CD4-positive, alpha-beta T cell treated with Interleukin-15 for 4 hours (primary cell): ENCODE measurements at regions not wholly inside any gene's neighbourhood (a gene's known extent, or its start where the extent isn't known, plus 50 kb on each side); places are given as distances from the start of the nearest gene placed in this dataset.

Experiments used
- DNase-seq: peaks from one replicate; pipeline ENCODE4 v3.0.0-alpha.2; 2020; ENCODE audit warnings: low spot score

DNA sequence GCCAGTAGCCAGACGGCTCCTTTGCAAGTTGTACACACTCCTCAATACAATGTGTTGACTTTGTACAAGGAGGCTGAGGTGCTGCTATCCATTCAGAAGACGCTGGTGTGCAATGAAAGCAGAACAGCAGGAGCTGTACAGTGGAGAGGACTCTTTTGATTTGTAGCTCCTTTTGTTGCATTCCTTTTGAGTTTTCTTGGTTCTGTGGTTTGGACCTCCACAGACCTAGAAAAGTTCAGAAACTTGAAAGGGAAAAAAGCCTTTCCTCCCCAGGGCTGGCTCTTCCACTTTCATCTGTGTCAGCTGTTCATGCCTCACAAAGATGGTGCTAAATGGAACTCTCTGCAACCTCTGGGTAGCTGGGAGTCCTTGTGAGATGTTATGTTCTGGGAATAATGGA, 117.4 kb downstream of the MAT2B start:
- DNase-seq = no peak

DNA sequence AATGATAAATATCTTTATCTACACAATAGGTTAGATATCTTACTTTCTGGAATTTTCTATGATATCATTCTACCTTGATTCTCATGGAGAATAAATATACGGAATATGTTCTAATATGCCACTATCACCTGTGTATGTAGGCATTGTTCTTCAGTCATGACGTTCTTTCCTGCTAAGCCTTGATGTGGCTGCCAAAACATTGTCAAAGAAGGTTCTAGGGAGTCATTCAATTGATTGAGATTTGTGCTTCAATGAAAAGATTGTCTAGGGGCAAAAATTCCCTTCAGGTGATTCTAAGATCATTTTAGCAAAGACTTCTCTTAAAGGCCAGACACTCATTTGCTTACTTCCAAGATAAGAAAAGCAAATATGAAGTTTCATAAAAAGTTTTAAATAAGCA, 118.1 kb downstream of the MAT2B start:
- DNase-seq = no peak

DNA sequence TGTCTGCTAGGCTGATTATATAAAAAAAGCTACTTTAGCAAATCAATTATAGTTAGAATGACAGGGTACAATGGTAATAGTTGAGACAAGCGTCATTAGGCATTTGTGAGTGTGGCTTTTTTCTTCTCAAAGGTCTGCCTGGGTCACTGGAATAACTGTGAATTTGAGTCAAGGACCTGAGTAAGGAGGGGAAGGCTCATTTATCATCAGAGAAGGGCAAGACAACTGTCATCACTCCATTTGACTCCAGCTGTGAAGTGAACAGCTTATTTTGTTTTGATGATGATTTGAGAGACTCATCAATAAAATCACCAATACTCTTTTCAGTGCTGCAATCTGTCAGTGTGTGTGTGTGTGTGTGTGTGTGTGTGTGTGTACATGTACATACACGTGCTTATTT, 118.6 kb downstream of the MAT2B start:
- DNase-seq = no peak

DNA sequence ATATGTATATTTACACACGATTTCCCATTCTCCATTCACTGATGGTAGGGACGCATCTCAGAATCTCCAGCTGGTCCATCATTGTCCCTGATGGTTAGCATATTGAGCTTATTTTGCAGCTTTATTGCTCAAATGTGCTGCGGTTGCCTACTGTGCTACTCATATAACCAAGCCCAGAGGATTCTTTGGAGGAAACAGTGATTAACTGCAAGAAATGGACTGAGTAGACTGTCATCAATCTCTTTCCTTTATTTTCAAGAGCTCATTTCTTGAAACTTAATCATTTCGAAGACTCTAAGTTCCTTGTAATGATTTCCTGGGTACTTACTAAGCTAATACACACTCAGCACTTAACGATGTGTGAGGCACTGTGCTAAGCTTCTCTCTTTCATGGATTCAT, 119.0 kb downstream of the MAT2B start:
- DNase-seq = no peak

DNA sequence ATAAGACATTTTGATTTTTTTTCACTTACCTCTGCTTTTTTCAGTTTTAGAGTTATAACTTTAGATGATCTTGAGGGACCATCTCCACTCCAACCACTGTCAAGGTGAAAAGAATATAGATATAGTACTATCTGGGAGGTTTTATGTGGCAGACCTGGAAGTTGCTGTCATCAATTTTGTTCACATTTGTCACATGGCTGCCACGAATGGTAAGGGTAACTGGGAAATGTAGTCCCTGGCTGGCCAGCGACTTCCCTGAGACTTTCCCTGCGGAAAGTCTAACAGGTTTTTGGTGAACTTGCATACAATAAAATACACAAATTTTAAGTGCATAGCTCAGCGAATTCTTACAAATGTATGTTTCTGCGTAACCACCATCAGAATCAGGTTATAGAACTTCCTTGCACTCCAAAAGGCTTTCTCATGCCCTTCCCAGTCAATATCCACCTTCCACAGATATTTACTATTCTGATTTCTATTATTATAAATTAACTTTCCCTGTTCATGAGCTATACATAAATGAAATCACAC, 121.5 kb downstream of the MAT2B start:
- DNase-seq = no peak

DNA sequence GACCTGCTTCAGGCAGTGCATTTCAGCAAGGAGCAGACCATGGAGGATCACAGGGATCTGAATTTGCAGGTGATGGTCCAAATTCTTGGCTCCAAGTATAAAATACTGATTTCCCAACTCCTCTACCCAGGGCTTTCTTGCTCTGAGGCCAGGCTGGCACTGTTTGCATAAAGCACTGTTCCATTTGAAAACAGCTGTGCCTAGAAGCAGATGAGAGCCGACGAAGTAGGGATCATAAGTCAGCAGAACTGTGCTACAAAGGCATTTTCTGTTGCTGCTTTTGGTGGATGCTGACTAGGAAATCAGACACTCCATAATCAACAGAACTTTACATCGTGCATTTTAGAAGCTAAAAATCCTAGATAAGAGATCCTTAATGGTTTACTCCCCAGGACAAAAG, 126.4 kb downstream of the MAT2B start:
- DNase-seq = no peak

DNA sequence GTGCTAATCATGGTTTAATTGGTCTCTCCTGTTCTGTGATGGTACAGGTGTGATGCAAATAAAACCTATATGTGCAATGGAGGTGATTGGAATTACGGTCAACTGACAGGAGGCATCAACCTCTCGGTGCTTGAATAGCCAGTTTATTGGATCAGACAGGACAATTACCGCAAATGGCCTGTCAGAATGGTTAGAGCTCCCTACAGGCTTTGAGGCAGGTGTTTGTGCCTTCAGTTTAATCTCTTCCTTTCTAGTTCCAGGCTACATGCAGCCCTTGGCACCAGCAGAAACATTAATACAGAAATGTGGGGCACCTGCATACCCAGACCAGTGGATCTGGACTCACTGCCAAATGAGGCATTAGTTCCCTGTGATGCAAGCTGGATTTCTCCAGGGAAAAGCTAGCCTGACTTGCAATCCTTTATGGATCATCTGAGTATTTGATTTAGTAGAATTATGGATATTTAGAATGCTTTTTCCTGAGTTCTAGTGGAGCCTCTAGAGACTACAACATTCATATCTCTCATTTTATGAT, 128.6 kb downstream of the MAT2B start:
- DNase-seq = no peak

DNA sequence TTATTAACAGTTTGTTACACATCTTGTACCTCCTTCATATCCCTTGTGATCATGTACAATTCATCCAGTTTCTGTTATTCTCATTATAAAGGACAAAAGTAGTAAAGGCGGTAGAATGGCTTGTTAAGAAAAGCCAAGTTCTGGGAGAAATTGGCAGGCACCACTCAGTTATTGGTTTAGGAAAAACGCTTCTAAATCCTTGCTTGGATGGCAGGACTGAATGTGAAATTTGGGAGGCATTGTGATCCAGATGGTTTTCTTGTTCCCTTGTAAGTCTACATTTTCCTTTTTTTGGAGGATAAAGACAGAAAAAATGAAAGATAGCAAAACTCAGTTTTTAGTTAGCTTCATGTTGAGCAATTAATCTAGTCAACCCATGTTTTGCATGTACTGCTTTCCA, 130.2 kb downstream of the MAT2B start:
- DNase-seq = no peak

DNA sequence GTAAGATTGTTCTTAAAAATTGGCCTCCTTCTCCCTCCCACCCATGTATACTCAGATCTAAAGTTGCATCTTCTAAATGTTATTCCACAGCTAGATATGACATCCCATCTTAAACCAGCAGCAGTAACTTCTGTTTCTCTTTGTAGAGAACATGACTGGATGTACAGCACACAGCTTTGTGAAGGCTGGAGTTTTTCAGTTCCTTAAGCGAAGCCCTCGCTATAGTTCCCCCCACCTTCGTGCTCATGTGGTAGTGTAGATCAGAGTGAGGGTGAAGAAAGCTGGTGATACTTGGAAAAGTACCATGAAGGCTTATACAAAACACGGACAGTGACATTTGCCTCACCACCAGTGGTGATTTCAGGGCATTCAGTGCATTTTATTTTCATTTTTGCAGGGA, 137.5 kb downstream of the MAT2B start:
- no peak for DNase-seq

DNA sequence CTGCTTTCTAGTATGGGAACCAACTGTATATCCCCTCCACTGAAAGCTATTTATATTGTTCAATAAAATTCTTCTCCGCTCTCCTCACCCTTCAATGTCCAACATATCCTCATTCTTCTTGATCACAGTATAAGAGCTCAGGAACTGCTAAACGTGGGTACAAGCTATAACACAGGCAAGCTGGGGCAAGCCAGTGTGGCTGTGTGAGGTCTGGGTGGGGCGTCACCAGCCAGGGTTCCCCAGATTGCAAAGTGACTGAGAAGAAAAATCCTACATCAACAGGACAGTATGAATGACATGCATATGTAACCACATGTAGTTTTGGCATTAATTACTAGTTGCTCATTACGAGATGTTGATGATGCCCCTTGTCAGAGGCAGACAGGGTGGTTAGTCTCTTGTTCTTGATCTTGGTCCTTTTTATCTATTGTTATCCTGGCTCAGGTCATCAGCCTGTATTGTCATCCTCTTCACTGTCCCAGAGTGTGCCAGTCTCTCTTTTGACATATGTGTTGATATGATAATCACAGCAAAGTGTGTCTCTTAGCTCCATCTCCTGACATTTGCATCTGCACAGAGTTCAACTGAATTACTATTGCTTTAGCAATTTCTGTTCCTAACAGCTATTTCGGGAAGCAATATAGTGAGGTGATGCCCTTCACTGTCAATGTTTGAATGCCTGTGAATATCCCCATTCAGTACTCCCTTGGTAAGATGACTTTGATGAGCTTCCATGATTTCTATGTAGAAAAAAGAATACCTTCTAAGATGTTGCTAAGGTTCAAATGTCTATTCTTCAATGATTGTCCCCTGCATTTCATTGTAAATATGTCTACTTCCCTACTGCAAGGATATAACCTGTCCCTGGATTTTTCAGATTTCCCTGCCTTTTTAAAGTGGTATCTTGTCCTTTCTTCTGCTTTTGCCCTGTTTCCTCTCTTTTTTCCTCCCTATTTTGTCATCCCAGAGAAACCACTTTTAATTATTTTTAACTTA, 140.3 kb downstream of the MAT2B start:
- no peak for DNase-seq

DNA sequence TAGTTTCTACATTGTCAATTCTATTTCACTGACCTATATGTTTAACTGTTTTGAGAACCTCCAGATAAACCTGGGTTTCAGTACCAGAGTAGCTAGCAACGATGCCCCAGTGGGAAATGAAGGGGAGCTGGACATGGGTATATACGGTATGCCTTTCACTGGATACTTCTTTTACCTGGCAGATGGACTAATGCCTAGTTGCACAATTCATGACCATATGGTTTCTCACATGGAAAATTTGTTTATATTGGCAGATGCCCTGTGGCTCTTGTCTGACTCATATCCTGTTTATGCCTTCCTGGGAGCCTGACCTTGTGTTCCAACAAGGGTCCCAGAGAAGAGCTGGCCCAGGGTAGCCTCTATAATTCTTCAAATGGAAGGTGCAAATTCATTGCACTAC, 144.1 kb downstream of the MAT2B start:
- no peak for DNase-seq

DNA sequence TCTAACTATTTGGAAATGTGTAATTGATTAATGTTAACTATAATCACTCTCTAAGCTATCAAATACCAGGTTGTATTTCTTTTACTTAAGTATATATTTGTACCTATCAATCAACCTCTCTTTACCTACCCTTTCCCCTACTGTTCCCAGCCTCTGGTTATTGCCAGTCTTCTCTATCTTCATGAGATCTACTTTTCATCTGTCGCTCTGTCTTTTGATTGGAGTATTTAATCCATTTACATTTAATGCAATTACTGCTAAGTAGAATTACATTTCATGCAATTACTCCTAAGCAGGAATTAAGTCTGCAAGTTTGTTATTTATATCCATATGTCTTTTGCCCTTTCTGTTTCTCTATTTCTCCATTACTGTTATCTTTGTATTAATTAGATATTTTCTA, 148.1 kb downstream of the MAT2B start:
- no peak for DNase-seq

DNA sequence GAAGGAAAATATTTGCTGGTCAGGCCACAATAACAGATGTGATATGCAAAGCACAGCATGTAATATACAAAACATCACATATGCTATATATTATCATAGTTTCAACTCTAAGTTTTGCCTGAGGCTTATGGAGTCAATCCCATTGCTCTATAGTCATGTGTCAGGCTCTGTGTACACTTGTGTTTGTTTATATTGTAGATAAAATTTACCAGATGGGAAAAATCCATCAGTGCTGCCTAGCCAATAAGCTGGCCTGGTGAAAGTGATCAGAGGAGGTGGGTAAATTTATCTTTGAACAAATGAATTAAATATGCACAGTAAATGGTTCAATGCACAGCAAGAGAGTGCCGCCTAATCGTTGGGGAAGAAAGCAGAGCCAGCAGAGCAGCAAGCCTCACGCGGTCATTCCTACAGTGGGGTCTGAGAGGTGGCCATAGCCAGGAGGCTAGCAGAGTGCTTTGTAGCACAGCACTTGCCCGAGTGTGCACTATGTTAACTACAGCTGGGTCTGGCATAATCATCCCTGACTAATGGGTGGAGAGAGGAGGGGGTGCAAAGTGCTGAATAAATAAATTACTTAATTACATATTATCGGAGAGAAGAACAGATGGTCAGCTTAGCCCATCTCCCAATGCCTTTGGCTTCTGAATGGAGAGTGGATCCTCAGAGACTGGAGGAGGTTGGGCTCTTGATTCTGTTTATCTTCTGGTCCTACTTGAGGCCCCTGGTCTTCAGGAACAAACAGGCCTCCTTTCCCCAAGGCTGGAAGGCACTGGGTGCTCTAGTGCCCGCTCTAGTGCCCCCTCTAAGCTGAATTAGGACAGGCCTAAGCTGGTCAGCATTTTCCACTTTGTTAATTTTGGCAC, 153.5 kb downstream of the MAT2B start:
- DNase-seq = no peak

DNA sequence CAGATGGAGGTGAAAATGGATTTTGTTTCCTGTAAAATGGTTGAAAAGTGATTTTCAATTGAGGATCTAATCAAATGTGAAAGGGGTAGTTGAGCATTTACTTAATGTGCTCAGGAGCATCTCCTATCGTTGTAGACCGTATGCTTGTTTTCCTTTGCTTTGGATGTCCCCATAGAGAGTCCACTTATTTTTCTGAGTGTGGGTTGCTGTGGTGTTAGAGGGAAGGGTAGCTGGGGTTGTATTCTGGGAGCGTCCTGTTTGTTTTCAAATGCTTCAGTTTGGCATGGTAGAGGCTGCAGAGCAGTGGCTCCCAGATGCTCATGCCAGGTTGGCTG, 154.1 kb downstream of the MAT2B start:
- DNase-seq = no peak

DNA sequence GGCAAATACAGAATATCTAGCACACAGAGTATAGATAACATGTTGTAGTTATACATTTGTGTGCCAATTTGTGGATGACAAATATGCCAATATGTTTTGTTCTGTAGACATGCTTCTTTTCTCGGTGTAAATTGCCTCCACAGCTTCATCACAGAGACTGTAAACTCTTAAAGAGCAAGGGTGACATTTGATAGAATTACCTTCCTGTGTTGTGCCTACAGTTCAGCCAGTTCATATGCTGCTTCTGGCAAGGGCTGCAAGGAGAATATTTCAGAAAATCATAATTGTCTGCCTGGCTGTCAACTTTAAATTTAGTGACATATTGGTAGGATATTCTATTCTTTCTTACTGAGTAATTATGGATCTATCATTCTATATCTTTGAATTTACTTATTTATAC, 155.1 kb downstream of the MAT2B start:
- DNase-seq = no peak

DNA sequence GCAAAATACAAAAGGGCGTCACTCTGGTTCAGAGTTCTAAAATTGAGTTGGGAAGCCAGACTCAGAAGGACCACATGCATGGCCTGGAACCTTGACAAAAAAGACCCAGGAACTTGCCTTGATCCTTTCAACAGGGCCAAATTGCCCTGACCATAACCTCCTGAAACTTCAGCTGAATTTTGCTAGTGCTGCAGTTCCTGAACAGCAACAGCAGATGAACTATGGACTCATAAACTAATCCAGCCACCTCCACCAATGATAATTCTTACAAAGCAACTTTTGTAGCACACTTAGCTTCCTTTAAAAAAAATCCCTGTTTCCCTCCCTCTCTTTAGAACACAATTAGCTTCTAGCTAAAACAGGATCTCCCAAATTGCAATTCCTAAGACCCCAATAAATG, 155.9 kb downstream of the MAT2B start:
- DNase-seq = no peak

DNA sequence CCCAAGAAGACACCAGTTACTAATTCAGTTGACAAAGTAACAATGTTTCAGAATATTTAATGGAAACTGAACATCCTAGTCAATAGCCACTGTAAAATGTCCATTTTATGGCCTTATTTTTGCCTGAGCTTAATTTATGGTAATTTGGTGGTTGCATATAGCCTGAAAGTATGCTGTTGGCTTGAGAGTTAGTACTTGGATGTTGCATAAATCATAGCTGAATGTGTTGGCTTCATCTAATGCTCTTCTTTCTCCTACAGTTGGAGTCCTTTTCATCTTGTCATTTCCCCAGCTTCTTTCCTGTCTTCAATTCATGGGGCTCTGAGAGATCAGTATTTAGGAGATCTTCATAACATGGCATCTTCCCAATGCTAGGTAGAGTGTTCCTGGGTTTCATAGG, 164.6 kb downstream of the MAT2B start:
- DNase-seq = no peak

DNA sequence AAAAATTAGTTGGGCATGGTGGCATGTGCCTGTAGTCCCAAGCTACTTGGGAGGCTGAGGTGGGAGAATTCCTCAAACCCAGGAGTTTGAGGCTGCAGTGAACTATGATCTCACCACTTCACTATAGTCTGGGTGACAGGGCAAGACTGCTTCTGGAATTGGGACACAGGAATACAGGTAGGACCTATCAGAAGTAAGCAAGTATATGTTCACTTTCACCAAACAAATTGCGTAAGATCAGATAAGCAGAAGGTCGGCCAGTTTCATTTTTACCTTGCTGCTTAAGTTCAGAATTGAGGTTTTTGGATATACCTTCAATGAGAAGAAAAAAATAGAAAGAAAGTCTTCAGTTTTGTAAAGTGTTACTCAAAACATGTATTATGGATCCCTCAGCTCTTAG, 171.7 kb downstream of the MAT2B start:
- no peak for DNase-seq

DNA sequence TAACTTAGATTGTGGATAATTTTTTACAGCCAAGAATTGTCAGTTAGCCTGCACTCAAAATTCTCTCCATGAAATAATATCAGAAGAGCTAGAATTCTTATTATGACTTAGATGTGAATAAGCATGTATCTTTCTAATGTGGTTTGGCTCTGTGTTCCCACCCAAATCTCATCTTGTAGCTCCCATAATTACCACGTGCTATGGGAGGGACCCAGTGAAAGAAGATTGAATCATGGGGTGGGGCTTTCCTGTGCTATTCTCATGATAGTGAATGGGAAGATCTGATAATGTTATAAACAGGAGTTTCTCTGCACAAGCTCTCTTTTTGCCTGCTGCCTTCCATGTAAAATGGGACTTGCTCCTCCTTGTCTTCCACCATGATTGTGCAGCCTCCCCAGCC, 176.8 kb downstream of the MAT2B start:
- DNase-seq = no peak

DNA sequence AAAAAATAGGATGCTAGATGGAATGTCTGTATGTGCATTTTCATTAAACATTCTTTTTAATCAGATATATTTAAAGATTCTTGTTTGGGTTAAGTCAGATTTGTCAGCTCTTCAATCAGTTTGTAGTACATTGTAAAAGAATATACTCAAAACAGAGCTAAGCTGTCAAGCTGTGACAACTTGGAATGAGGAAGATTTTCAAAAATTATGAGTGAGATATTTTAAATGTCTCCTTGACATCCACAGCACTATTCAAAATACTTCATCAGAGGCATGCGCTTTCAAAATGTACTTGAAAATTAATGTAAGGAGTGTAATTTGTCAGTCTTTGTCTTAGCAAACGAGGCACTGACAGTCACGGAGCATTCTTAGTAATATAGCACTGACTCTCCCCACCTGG, 182.0 kb downstream of the MAT2B start:
- DNase-seq = no peak

DNA sequence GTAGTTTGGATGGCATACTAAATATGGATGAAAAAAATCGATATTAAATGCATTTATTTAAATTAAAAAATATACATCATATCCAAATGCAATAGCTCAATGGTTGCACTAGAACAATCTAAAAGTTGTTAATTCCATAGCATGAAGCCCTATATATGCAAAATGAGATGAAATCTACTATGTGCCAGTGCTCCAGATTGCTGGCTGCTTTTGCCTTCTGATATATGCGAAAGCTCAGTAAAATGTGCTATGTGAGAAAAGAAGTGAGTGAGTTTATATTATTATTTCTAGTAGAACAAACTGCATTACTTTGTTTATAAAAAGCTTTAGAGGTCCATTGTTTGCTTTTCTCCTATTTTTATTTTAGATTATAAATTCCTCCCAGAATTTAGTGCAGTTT, 186.7 kb downstream of the MAT2B start:
- DNase-seq = no peak

DNA sequence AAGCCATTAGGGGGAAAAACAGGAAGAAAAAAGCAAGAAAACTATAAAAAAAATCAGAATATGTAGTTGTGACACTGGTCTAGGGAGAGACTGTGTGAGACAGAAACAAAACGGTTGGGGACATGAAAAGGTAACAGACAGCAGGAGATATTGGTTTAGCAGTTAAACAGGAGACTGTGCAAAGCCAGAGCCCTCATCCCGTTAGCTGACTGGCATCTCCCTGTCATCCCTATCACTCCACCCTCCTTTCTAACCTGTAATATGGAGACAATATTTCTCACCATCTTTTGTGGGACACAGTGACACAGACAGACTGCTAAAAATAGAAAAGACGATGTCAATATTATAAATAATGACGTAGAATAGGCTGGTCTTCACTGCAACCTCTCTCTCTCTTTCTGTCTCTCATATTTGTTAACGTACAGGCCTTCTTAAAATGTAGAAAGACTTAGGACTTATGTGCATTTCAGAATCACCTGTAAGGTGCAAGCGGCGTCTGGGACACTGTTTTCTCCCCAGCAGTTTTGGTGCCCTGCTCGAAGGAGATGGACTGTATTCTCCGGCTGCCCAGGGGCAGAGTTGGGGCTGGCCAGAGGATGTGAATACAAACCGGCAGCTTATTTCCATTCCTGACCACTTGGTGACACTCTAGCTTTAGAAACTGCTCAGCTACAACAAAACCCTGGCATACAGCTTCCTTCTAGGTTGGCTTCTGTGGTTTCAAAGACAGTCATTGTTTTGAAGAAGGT, 190.6 kb downstream of the MAT2B start:
- peak; percentile 0 for DNase-seq
